A549 (cell line): ENCODE measurements at regions not wholly inside any gene's neighbourhood (a gene's known extent, or its start where the extent isn't known, plus 50 kb on each side); places are given as distances from the start of the nearest gene placed in this dataset.

Experiments used
- ATAC-seq, 2 experiments: fragments of 200-7000 bp in 1 of 2; fragments of >200 bp in 1 of 2; cut with Nextera tagmentation in 1 of 2; cut with Tn5 transposase in 1 of 2; 3 replicates each; pipeline versions ENCODE4 v1.8.0 to v1.9.1; 2018 to 2020; ENCODE audit warnings: mild to moderate bottlenecking in 1 of 2, moderate library complexity in 1 of 2
- CTCF ChIA-PET: fragments of 300-600 bp; sonication (Branson Sonifier 250); formaldehyde crosslinking; extraction: SDS; loops from one replicate; lab custom pipeline; 2021; ENCODE audit warnings: antibody characterized with exemption, inconsistent platforms; lab: Yijun Ruan, JAX
- POLR2A ChIA-PET: fragments of 350-600 bp; formaldehyde crosslinking; extraction: SDS; loops from one replicate; lab custom pipeline; 2021; ENCODE audit warnings: antibody characterized with exemption, inconsistent platforms; lab: Yijun Ruan, JAX
- DNase-seq, 2 experiments: peaks; one replicate each; pipeline versions ENCODE4 v3.0.0 to v3.0.0-alpha.2; 2011 to 2016; ENCODE audit warnings: low read depth in 1 of 2, low spot score in 1 of 2
- FAIRE-seq: peaks from 2 replicates; lab custom pipeline; 2011; peaks lifted over from hg19 to GRCh38; lab: Jason Lieb, UNC
- H3K27ac ChIP-seq, 2 experiments: fragments of >200 bp; sonication (Bioruptor Twin); formaldehyde crosslinking; 3 replicates each; pipeline ENCODE4 v1.5.1; 2016 to 2017
- H3K4me1 ChIP-seq: fragments of >200 bp; sonication (Bioruptor Twin); formaldehyde crosslinking; 3 replicates; pipeline ENCODE4 v1.6.1; 2016
- H3K4me2 ChIP-seq: fragments of >200 bp; sonication (Bioruptor Twin); formaldehyde crosslinking; 3 replicates; pipeline ENCODE4 v1.6.1; 2016
- H3K4me3 ChIP-seq: fragments of >200 bp; sonication (Bioruptor Twin); formaldehyde crosslinking; 3 replicates; pipeline ENCODE4 v1.5.1; 2016
- H3K9me3 ChIP-seq: fragments of >200 bp; sonication (Bioruptor Twin); formaldehyde crosslinking; 3 replicates; pipeline ENCODE4 v1.6.1; 2016
- CEBPB ChIP-seq, 2 experiments: fragments of >200 bp in 1 of 2; sonication (Bioruptor Twin) in 1 of 2; formaldehyde crosslinking in 1 of 2; IDR thresholded peaks; 2 replicates each; pipeline ENCODE4 v1.6.1; 2012 to 2016
- CTCF ChIP-seq: fragments of >200 bp; sonication (Bioruptor Twin); formaldehyde crosslinking; IDR thresholded peaks from 3 replicates; pipeline ENCODE4 v1.5.1; 2016
- FOSL2 ChIP-seq, 2 experiments: fragments of 450-650 bp in 1 of 2; fragments of >200 bp in 1 of 2; sonication (Bioruptor Twin) in 1 of 2; formaldehyde crosslinking; IDR thresholded peaks; 2 replicates each; pipeline versions ENCODE4 v1.5.0 to v1.6.1; 2016 to 2020; ENCODE audit warnings: mild to moderate bottlenecking in 1 of 2, moderate library complexity in 1 of 2
- HES2 ChIP-seq: fragments of >200 bp; sonication (Bioruptor Twin); formaldehyde crosslinking; IDR thresholded peaks from 2 replicates; pipeline ENCODE4 v1.6.1; 2016
- HMGXB4 ChIP-seq: fragments of 250-450 bp; sonication (Bioruptor Pico); IDR thresholded peaks from 2 replicates; pipeline ENCODE4 v1.5.0; 2021; ENCODE audit warnings: mild to moderate bottlenecking, moderate library complexity, borderline replicate concordance
- KDM5A ChIP-seq: fragments of 200-600 bp; sonication (generic); IDR thresholded peaks from 2 replicates; pipeline ENCODE4 v1.6.1; 2016; ENCODE audit warnings: antibody characterized with exemption, mild to moderate bottlenecking
- MAX ChIP-seq: IDR thresholded peaks from 2 replicates; pipeline ENCODE4 v1.6.1; 2012
- NFE2L2 ChIP-seq: fragments of 150-350 bp; conservative IDR thresholded peaks from 2 replicates; pipeline ENCODE4 v1.6.1; 2014; ENCODE audit warnings: low read length
- NR3C1 ChIP-seq: fragments of >200 bp; sonication (Bioruptor Twin); formaldehyde crosslinking; IDR thresholded peaks from 3 replicates; pipeline ENCODE4 v1.6.1; 2017
- PHF8 ChIP-seq: fragments of 200-600 bp; sonication (generic); IDR thresholded peaks from 2 replicates; pipeline ENCODE4 v1.6.1; 2016; ENCODE audit warnings: low read depth, mild to moderate bottlenecking, antibody characterized with exemption, moderate library complexity, borderline replicate concordance
- REST ChIP-seq: fragments of 200-600 bp; sonication (generic); IDR thresholded peaks from 2 replicates; pipeline ENCODE4 v1.6.1; 2016; ENCODE audit warnings: antibody characterized with exemption, mild to moderate bottlenecking, moderate library complexity
- SMC3 ChIP-seq: fragments of >200 bp; sonication (Bioruptor Twin); formaldehyde crosslinking; IDR thresholded peaks from 3 replicates; pipeline ENCODE4 v1.6.1; 2018; ENCODE audit warnings: inconsistent platforms
- SREBF2 ChIP-seq: fragments of 450-650 bp; IDR thresholded peaks from 2 replicates; pipeline ENCODE4 v1.6.1; 2014; ENCODE audit warnings: mild to moderate bottlenecking, moderate library complexity
- ZNF302 ChIP-seq: fragments of 250-450 bp; sonication (Bioruptor Pico); IDR thresholded peaks from 2 replicates; pipeline ENCODE4 v1.9.0; 2021; ENCODE audit warnings: inconsistent platforms, mild to moderate bottlenecking, moderate library complexity
- WGBS: methylation state at CpG from one replicate; pipeline ENCODE4 v1.1.6; 2017; ENCODE audit errors: missing lambda C conversion rate; 5-methylcytosine and 5-hydroxymethylcytosine counted together

GRCh38 chr14:56394826-56395530, 184.6 kb upstream of the TMEM260 start:
- DNase-seq (no peak), FAIRE-seq (no peak), ATAC-seq (no peak)
- WGBS = 35% methylated on average over 6 of the region's 6 CpGs
- no peak overlapping the region for H3K4me3 ChIP-seq
- no peaks in the 10 kb centered on the region for H3K9me3 ChIP-seq
- no peaks in the 10 kb centered on the region for H3K4me1 ChIP-seq
- TF ChIP-seq CTCF = no peak
- ChIA-PET CTCF (no interaction called here), POLR2A (no interaction called here)
- H3K4me2 ChIP-seq = no peak overlapping the region
- H3K27ac ChIP-seq = no peak overlapping the region

GRCh38 chr14:56400109-56400825, 179.3 kb upstream of the TMEM260 start:
- FAIRE-seq = no peak
- ChIA-PET CTCF (interaction anchor here (0.7 kb wide), 1 partner anchor 691 kb away, joined by 3 read pairs; no protein-coding TSS in a partner anchor), POLR2A (no interaction called here)
- Histone ChIP-seq H3K4me3 (no peak overlapping the region), H3K27ac (no peak overlapping the region), H3K4me1 (no peaks in the 10 kb centered on the region), H3K9me3 (no peaks in the 10 kb centered on the region), H3K4me2 (no peak overlapping the region)
- 16% methylated on average over 3 of the region's 3 CpGs for WGBS
- ATAC-seq = no peak
- TF ChIP-seq PHF8 (no peak), MAX (no peak)
- no peak for DNase-seq

- ATAC-seq (no peak), DNase-seq (no peak), FAIRE-seq (no peak)
- Histone ChIP-seq H3K4me3 (no peak overlapping the region), H3K4me2 (no peak overlapping the region), H3K4me1 (no peaks in the 10 kb centered on the region), H3K27ac (no peak overlapping the region), H3K9me3 (peaks cover 5% of the 10 kb centered on the region; the same call in 1 of the 3 replicates)
- ChIA-PET CTCF (no interaction called here), POLR2A (no interaction called here)
- 39% methylated on average over 11 of the region's 11 CpGs for WGBS
- no peak for TF ChIP-seq ZNF302
- no peak for TF ChIP-seq FOSL2 (IDR thresholded peaks at IDR 0.05)
- TF ChIP-seq FOSL2 (CRISPR knock-in tag; IDR thresholded peaks at IDR 0.05) = no peak
- no peak for TF ChIP-seq SMC3
- no peak for TF ChIP-seq CTCF
- TF ChIP-seq KDM5A = no peak
- TF ChIP-seq NR3C1 = no peak
Measured at GRCh38 chr14:56412468-56413434, 166.8 kb upstream of the TMEM260 start.

- Histone ChIP-seq H3K4me2 (no peak overlapping the region), H3K9me3 (peaks cover 5% of the 10 kb centered on the region; the same call in 1 of the 3 replicates), H3K4me3 (no peak overlapping the region)
- ChIA-PET POLR2A (no interaction called here), CTCF (no interaction called here)
- ATAC-seq (no peak), DNase-seq (no peak)
- WGBS = 28% methylated on average over 3 of the region's 3 CpGs
- no peak for TF ChIP-seq CEBPB (IDR thresholded peaks at IDR 0.05)
- TF ChIP-seq HES2 = no peak
- no peak for TF ChIP-seq SREBF2
- TF ChIP-seq HMGXB4 (CRISPR knock-in tag) = no peak
- TF ChIP-seq NFE2L2 = no peak
- no peak for TF ChIP-seq REST
- TF ChIP-seq, all 56 proteins: peak for 0
- no peak overlapping the region for H3K27ac ChIP-seq
- no peak for FAIRE-seq
- H3K4me1 ChIP-seq = no peaks in the 10 kb centered on the region
Measured at GRCh38 chr14:56413721-56414120, 165.9 kb upstream of the TMEM260 start.
